ENCODE measurements at regions not wholly inside any gene's neighbourhood (a gene's known extent, or its start where the extent isn't known, plus 50 kb on each side); places are given as distances from the start of the nearest gene placed in this dataset.

GRCh38 chr7:21103426-21104123 is 316.9 kb upstream of the SP8 start:
- Mint-ChIP-seq H3K27me3 (no peaks in the 10 kb centered on the region), H3K9me3 (no peaks in the 10 kb centered on the region), H3K36me3 (ENCODE audit: low read depth) (no peaks in the 10 kb centered on the region), H3K4me3 (no peak overlapping the region), H3K27ac (no peak overlapping the region), H3K4me1 (no peaks in the 10 kb centered on the region)
- intact Hi-C loops (cut with micrococcal nuclease), result no loop called here
- no peak for DNase-seq
- TF ChIP-seq CTCF (IDR thresholded peaks at IDR 0.05), result no peak
- no peak for ATAC-seq (ENCODE audit: low read depth)
- POLR2A ChIA-PET, result no interaction called here
- CTCF ChIA-PET, result no interaction called here

GRCh38 chr7:21104124-21104500 is 317.4 kb upstream of the SP8 start:
- DNase-seq (no peak), ATAC-seq (ENCODE audit: low read depth) (no peak)
- ChIA-PET POLR2A (no interaction called here), CTCF (no interaction called here)
- TF ChIP-seq CTCF (IDR thresholded peaks at IDR 0.05), result no peak
- no peak overlapping the region for H3K4me3 Mint-ChIP-seq
- H3K9me3 Mint-ChIP-seq, result no peaks in the 10 kb centered on the region
- H3K36me3 Mint-ChIP-seq (ENCODE audit: low read depth), result no peaks in the 10 kb centered on the region
- no peaks in the 10 kb centered on the region for H3K4me1 Mint-ChIP-seq
- no peak overlapping the region for H3K27ac Mint-ChIP-seq
- H3K27me3 Mint-ChIP-seq, result no peaks in the 10 kb centered on the region
- intact Hi-C loops (cut with micrococcal nuclease), result no loop called here

- Mint-ChIP-seq H3K27ac (no peak overlapping the region), H3K9me3 (no peaks in the 10 kb centered on the region), H3K36me3 (ENCODE audit: low read depth) (no peaks in the 10 kb centered on the region), H3K4me1 (no peaks in the 10 kb centered on the region), H3K4me3 (no peak overlapping the region), H3K27me3 (no peaks in the 10 kb centered on the region)
- intact Hi-C loops (cut with micrococcal nuclease), result no loop called here
- POLR2A ChIA-PET, result no interaction called here
- ATAC-seq (ENCODE audit: low read depth) (no peak), DNase-seq (no peak)
- no peak for TF ChIP-seq CTCF (IDR thresholded peaks at IDR 0.05)
- CTCF ChIA-PET, result interaction anchor here (0.6 kb wide), 1 partner anchor 933 kb away, joined by 4 read pairs; no protein-coding TSS in a partner anchor
These were observed 319.6 kb upstream of the SP8 start for GRCh38 chr7:21106296-21106732.

GRCh38 chr7:21107101-21107500 is 320.4 kb upstream of the SP8 start:
- Mint-ChIP-seq H3K9me3 (no peaks in the 10 kb centered on the region), H3K4me1 (no peaks in the 10 kb centered on the region), H3K27me3 (no peaks in the 10 kb centered on the region), H3K4me3 (no peak overlapping the region), H3K27ac (no peak overlapping the region), H3K36me3 (ENCODE audit: low read depth) (no peaks in the 10 kb centered on the region)
- ATAC-seq (ENCODE audit: low read depth), result no peak
- TF ChIP-seq CTCF (IDR thresholded peaks at IDR 0.05), result no peak
- ChIA-PET CTCF (no interaction called here), POLR2A (no interaction called here)
- DNase-seq, result no peak
- intact Hi-C loops (cut with micrococcal nuclease), result no loop called here

GRCh38 chr7:21108182-21108581 is 319.7 kb upstream of the SP4 start:
- Mint-ChIP-seq H3K27me3 (no peaks in the 10 kb centered on the region), H3K36me3 (ENCODE audit: low read depth) (no peaks in the 10 kb centered on the region), H3K4me1 (no peaks in the 10 kb centered on the region), H3K4me3 (no peak overlapping the region), H3K27ac (no peak overlapping the region), H3K9me3 (no peaks in the 10 kb centered on the region)
- intact Hi-C loops (cut with micrococcal nuclease), result no loop called here
- DNase-seq (no peak), ATAC-seq (ENCODE audit: low read depth) (no peak)
- CTCF ChIA-PET, result no interaction called here
- POLR2A ChIA-PET, result no interaction called here
- no peak for TF ChIP-seq CTCF (IDR thresholded peaks at IDR 0.05)

All from activated B cell treated with CpG ODN at 0.5 μM for 24 hours (primary cell).